ENCODE measurements at regions not wholly inside any gene's neighbourhood (a gene's known extent, or its start where the extent isn't known, plus 50 kb on each side); places are given as distances from the start of the nearest gene placed in this dataset.

GRCh38 chr17:70920416-70920815, 751.1 kb downstream of the KCNJ2 start:
- Histone ChIP-seq H2AFZ (ENCODE audit: low read depth, low read length) (no peak overlapping the region), H3K79me2 (ENCODE audit: control insufficient read depth, insufficient read depth, low read length) (no peaks in the 10 kb centered on the region), H3K9me3 (replicated peaks; ENCODE audit: control insufficient read depth, insufficient read depth, low read length) (peaks cover 7% of the 10 kb centered on the region), H3K4me3 (replicated peaks in 1 of 3; ENCODE audit: insufficient read depth in 1 of 3, low read depth in 1 of 3, low read length in 3 of 3) (no peak overlapping the region), H3K27ac (ENCODE audit: insufficient read depth, low read depth, low read length) (no peak overlapping the region), H3K36me3 (ENCODE audit: control insufficient read depth in 2 of 2, extremely low read depth in 1 of 2, insufficient read depth in 2 of 2, low read length in 2 of 2) (no peaks in the 10 kb centered on the region), H3K4me2 (ENCODE audit: insufficient read depth, low read length) (no peak overlapping the region), H3K9me1 (replicated peaks; ENCODE audit: control insufficient read depth, extremely low read depth, insufficient read depth, low read length) (no peaks in the 10 kb centered on the region), H4K20me1 (replicated peaks; ENCODE audit: control insufficient read depth, extremely low read depth, insufficient read depth, low read length) (no peaks in the 10 kb centered on the region), H3K9ac (replicated peaks; ENCODE audit: extremely low read depth, insufficient read depth, low read length) (no peak overlapping the region), H3K4me1 (ENCODE audit: control insufficient read depth, extremely low read depth, insufficient read depth, low read length) (no peaks in the 10 kb centered on the region), H3K27me3 (ENCODE audit: control insufficient read depth in 2 of 2, insufficient read depth in 2 of 2, low read length in 2 of 2) (no peaks in the 10 kb centered on the region)
- no peak for DNase-seq (ENCODE audit: low read depth, low spot score)
- ChIA-PET POLR2A (no interaction called here), CTCF (no interaction called here)
- TF ChIP-seq JUN (IDR thresholded peaks at IDR 0.05; ENCODE audit: borderline replicate concordance, insufficient read depth, insufficient read length, low read depth) (no peak), FOS (IDR thresholded peaks at IDR 0.05; ENCODE audit: borderline replicate concordance, insufficient read depth, low read length) (no peak), EZH2 (IDR thresholded peaks at IDR 0.05; ENCODE audit: borderline replicate concordance, low read depth, low read length, severe bottlenecking) (no peak)
- dilution Hi-C loops (cut with MboI; ENCODE audit: extremely low pct_ligation_motif_present, low sequenced_read_pairs) (no loop called here), intact Hi-C loops (cut with micrococcal nuclease) (no loop called here)
- BruUV-seq (replicated peaks) = no TSS peak
- no peak for FAIRE-seq

DNA sequence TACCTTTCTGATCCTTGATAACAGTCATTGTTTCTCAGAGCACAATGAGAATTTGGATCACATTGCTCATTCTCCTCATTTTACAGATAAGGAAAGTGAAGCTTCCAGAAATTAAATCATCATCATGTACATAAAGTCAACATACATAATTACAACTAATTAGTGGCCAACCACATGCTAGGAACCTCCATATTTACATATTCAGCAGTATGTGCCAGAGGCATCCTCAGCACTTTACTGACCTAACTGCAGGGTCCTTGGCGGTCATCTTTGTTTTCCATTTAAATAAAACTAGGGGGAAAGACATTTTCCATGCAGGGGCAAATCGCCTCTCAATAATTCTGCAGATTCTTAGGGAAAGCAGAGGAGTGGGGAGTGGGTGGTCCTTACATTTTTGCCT, 752.9 kb downstream of the KCNJ2 start:
- Histone ChIP-seq H2AFZ (ENCODE audit: low read depth, low read length) (no peak overlapping the region), H3K4me2 (ENCODE audit: insufficient read depth, low read length) (no peak overlapping the region), H3K27me3 (ENCODE audit: control insufficient read depth in 2 of 2, insufficient read depth in 2 of 2, low read length in 2 of 2) (no peaks in the 10 kb centered on the region), H3K79me2 (ENCODE audit: control insufficient read depth, insufficient read depth, low read length) (no peaks in the 10 kb centered on the region), H4K20me1 (replicated peaks; ENCODE audit: control insufficient read depth, extremely low read depth, insufficient read depth, low read length) (no peaks in the 10 kb centered on the region), H3K27ac (ENCODE audit: insufficient read depth, low read depth, low read length) (no peak overlapping the region), H3K9me1 (replicated peaks; ENCODE audit: control insufficient read depth, extremely low read depth, insufficient read depth, low read length) (no peaks in the 10 kb centered on the region), H3K4me3 (replicated peaks in 1 of 3; ENCODE audit: insufficient read depth in 1 of 3, low read depth in 1 of 3, low read length in 3 of 3) (no peak overlapping the region), H3K4me1 (ENCODE audit: control insufficient read depth, extremely low read depth, insufficient read depth, low read length) (no peaks in the 10 kb centered on the region), H3K9ac (replicated peaks; ENCODE audit: extremely low read depth, insufficient read depth, low read length) (no peak overlapping the region), H3K9me3 (replicated peaks; ENCODE audit: control insufficient read depth, insufficient read depth, low read length) (peaks cover 7% of the 10 kb centered on the region), H3K36me3 (ENCODE audit: control insufficient read depth in 2 of 2, extremely low read depth in 1 of 2, insufficient read depth in 2 of 2, low read length in 2 of 2) (no peaks in the 10 kb centered on the region)
- no peak for DNase-seq (ENCODE audit: low read depth, low spot score)
- intact Hi-C loops (cut with micrococcal nuclease) = no loop called here
- POLR2A ChIA-PET = no interaction called here
- no peak for TF ChIP-seq JUN (IDR thresholded peaks at IDR 0.05; ENCODE audit: borderline replicate concordance, insufficient read depth, insufficient read length, low read depth)
- CTCF ChIA-PET = no interaction called here
- dilution Hi-C loops (cut with MboI; ENCODE audit: extremely low pct_ligation_motif_present, low sequenced_read_pairs) = no loop called here
- FAIRE-seq = no peak
- no TSS peak for BruUV-seq (replicated peaks)

Data from endothelial cell of umbilical vein (primary cell).